Endothelial cell of umbilical vein (primary cell): ENCODE measurements at regions not wholly inside any gene's neighbourhood (a gene's known extent, or its start where the extent isn't known, plus 50 kb on each side); places are given as distances from the start of the nearest gene placed in this dataset.

Experiments used
- BruUV-seq: library from RNA; stranded (reverse); fragments of 400-500 nt; replicated peaks from 2 replicates; lab custom pipeline; 2021; lab: Mats Ljungman, UMichigan
- CTCF ChIA-PET: fragments of 300-600, 350-600 bp; sonication (Branson Sonifier 250); formaldehyde crosslinking; loops from one replicate; lab custom pipeline; 2021; ENCODE audit warnings: antibody characterized with exemption, inconsistent platforms; lab: Charles Lee
- POLR2A ChIA-PET: fragments of 300-600, 350-600 bp; sonication (Branson Sonifier 250); formaldehyde crosslinking; loops from one replicate; lab custom pipeline; 2021; ENCODE audit warnings: antibody characterized with exemption, inconsistent platforms; lab: Charles Lee
- DNase-seq: peaks from one replicate; pipeline ENCODE4 v3.0.0-alpha.2; 2011; ENCODE audit warnings: low read depth, low spot score
- FAIRE-seq: peaks from 2 replicates; lab custom pipeline; 2011; peaks lifted over from hg19 to GRCh38; lab: Jason Lieb, UNC
- H2AFZ ChIP-seq: 2 replicates; pipeline ENCODE4 v1.6.0; 2012; ENCODE audit warnings: low read depth, low read length, control low read depth, inconsistent platforms
- H3K27ac ChIP-seq: 2 replicates; pipeline ENCODE4 v1.5.1; 2011; ENCODE audit warnings: low read depth, mild to moderate bottlenecking, control low read depth, low read length, moderate library complexity; ENCODE audit not compliant: insufficient read depth
- H3K27me3 ChIP-seq, 2 experiments: 2 replicates each; pipeline versions ENCODE4 v1.6.0 to v1.6.1; 2011; ENCODE audit warnings: low read length in 2 of 2, mixed read lengths in 1 of 2; ENCODE audit not compliant: control insufficient read depth in 2 of 2, insufficient read depth in 2 of 2
- H3K36me3 ChIP-seq, 2 experiments: 2 replicates in 1 of 2; 3 replicates in 1 of 2; pipeline ENCODE4 v1.5.1; 2011; ENCODE audit warnings: low read length in 2 of 2, mild to moderate bottlenecking in 1 of 2, moderate library complexity in 1 of 2; ENCODE audit not compliant: control insufficient read depth in 2 of 2, insufficient read depth in 2 of 2; ENCODE audit errors: extremely low read depth in 1 of 2
- H3K4me1 ChIP-seq: 3 replicates; pipeline ENCODE4 v1.5.1; 2011; ENCODE audit warnings: mild to moderate bottlenecking, low read length; ENCODE audit not compliant: control insufficient read depth, insufficient read depth; ENCODE audit errors: extremely low read depth
- H3K4me2 ChIP-seq: 2 replicates; pipeline ENCODE4 v1.6.1; 2011; ENCODE audit warnings: low read length, control low read depth, mixed read lengths; ENCODE audit not compliant: insufficient read depth
- H3K4me3 ChIP-seq, 3 experiments: fragments of 200-600 bp in 1 of 3; sonication (generic), shearing (Covaris generic) in 1 of 3; replicated peaks in 1 of 3; 2 replicates each; pipeline ENCODE4 v1.5.1; 2011 to 2016; ENCODE audit warnings: control low read depth in 3 of 3, low read length in 3 of 3, mild to moderate bottlenecking in 2 of 3, inconsistent platforms in 1 of 3, low read depth in 1 of 3, moderate library complexity in 1 of 3; ENCODE audit not compliant: insufficient read depth in 1 of 3
- H3K79me2 ChIP-seq: 2 replicates; pipeline ENCODE4 v1.6.0; 2012; ENCODE audit warnings: low read length, inconsistent platforms; ENCODE audit not compliant: control insufficient read depth, insufficient read depth
- H3K9ac ChIP-seq: replicated peaks from 2 replicates; pipeline ENCODE3; 2011; ENCODE audit warnings: low read length, control low read depth; ENCODE audit not compliant: insufficient read depth; ENCODE audit errors: extremely low read depth
- H3K9me1 ChIP-seq: replicated peaks from 3 replicates; pipeline ENCODE4 v1.6.0; 2011; ENCODE audit warnings: mild to moderate bottlenecking, low read length; ENCODE audit not compliant: control insufficient read depth, insufficient read depth; ENCODE audit errors: extremely low read depth
- H3K9me3 ChIP-seq: replicated peaks from 2 replicates; pipeline ENCODE4 v1.5.1; 2012; ENCODE audit warnings: low read length, inconsistent platforms; ENCODE audit not compliant: control insufficient read depth, insufficient read depth
- H4K20me1 ChIP-seq: replicated peaks from 2 replicates; pipeline ENCODE3; 2011; ENCODE audit warnings: mild to moderate bottlenecking, low read length; ENCODE audit not compliant: control insufficient read depth, insufficient read depth; ENCODE audit errors: extremely low read depth
- GATA2 ChIP-seq: IDR thresholded peaks from 2 replicates; pipeline ENCODE4 v1.7.0; 2011; ENCODE audit warnings: low read depth, mild to moderate bottlenecking, moderate library complexity, mixed read lengths, low read length; ENCODE audit not compliant: insufficient read length, insufficient read depth
- JUN ChIP-seq: IDR thresholded peaks from 2 replicates; pipeline ENCODE4 v1.6.1; 2011; ENCODE audit warnings: borderline replicate concordance, low read depth; ENCODE audit not compliant: insufficient read length, insufficient read depth
- MYC ChIP-seq: IDR thresholded peaks from one replicate; pipeline ENCODE4 v1.6.1; 2011; ENCODE audit warnings: mild to moderate bottlenecking, low read depth, low read length
- dilution Hi-C: fragments of 300-500 bp; cut with MboI; formaldehyde crosslinking; loops from one replicate; pipeline ENCODE4 v1.15.0; 2019; ENCODE audit warnings: low sequenced_read_pairs; ENCODE audit not compliant: extremely low pct_ligation_motif_present
- intact Hi-C: fragments of 100-400 bp; cut with micrococcal nuclease; formaldehyde crosslinking; loops from one replicate; pipeline ENCODE4 v1.10.0; 2022
- TF ChIP-seq, protein P1 (sequence below), 2 donors: IDR thresholded peaks; 1 replicate in 1 of 2; 2 replicates in 1 of 2; pipeline ENCODE4 v1.5.1; 2011; ENCODE audit warnings: low read length in 2 of 2, mild to moderate bottlenecking in 2 of 2, moderate library complexity in 2 of 2, control low read depth in 1 of 2, inconsistent platforms in 1 of 2, low read depth in 1 of 2; ENCODE audit not compliant: insufficient read depth in 1 of 2; ENCODE audit errors: extremely low read depth in 1 of 2
- TF ChIP-seq, protein P2 (sequence below): IDR thresholded peaks from 2 replicates; pipeline ENCODE4 v1.6.1; 2011; ENCODE audit not compliant: insufficient read depth, insufficient read length

DNA sequence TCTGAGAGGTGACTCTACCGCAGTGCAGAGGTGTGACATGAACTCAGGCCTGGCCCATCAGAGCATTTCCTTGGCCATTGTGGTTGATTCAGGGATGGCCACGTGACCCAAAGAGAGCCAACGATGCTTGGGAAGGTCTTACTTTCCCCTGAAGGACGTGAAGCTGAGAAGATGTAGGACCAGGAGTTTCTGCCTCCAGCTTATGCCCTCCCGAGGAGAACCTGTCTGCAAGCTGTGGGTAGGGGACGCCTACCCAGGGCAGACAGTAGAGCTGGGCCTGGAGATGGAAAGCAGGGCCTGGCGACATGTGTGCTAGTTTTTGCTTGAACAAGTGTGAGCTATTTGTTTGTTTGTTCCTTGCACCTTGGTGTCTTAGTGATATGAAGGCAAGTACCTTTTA is 89.4 kb downstream of the RPLP1 start:
- no peak for FAIRE-seq
- no peak for TF ChIP-seq MYC
- TF ChIP-seq, protein P1, sequence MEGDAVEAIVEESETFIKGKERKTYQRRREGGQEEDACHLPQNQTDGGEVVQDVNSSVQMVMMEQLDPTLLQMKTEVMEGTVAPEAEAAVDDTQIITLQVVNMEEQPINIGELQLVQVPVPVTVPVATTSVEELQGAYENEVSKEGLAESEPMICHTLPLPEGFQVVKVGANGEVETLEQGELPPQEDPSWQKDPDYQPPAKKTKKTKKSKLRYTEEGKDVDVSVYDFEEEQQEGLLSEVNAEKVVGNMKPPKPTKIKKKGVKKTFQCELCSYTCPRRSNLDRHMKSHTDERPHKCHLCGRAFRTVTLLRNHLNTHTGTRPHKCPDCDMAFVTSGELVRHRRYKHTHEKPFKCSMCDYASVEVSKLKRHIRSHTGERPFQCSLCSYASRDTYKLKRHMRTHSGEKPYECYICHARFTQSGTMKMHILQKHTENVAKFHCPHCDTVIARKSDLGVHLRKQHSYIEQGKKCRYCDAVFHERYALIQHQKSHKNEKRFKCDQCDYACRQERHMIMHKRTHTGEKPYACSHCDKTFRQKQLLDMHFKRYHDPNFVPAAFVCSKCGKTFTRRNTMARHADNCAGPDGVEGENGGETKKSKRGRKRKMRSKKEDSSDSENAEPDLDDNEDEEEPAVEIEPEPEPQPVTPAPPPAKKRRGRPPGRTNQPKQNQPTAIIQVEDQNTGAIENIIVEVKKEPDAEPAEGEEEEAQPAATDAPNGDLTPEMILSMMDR (IDR thresholded peaks at IDR 0.05; ENCODE audit: extremely low read depth in 1 of 2, insufficient read depth in 1 of 2, low read depth in 1 of 2, low read length in 2 of 2), result no peak
- TF ChIP-seq, protein P2, sequence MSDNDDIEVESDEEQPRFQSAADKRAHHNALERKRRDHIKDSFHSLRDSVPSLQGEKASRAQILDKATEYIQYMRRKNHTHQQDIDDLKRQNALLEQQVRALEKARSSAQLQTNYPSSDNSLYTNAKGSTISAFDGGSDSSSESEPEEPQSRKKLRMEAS, result no peak
- no peak for TF ChIP-seq JUN
- no peak for TF ChIP-seq GATA2

More for the DNA sequence above, 89.4 kb downstream of the RPLP1 start:
- H3K9me3 ChIP-seq, result no peaks in the 10 kb centered on the region
- dilution Hi-C loops (no loop called here), intact Hi-C loops (no loop called here)
- H4K20me1 ChIP-seq, result no peaks in the 10 kb centered on the region
- BruUV-seq, result no TSS peak
- ChIA-PET CTCF (no interaction called here), POLR2A (interaction anchor here (1.7 kb wide), 1 partner anchor 15 kb away, joined by 4 read pairs; no protein-coding TSS in a partner anchor)
- no peak overlapping the region for H3K4me2 ChIP-seq
- no peaks in the 10 kb centered on the region for H3K36me3 ChIP-seq
- H2AFZ ChIP-seq, result no peak overlapping the region
- no peaks in the 10 kb centered on the region for H3K79me2 ChIP-seq
- H3K27ac ChIP-seq, result no peak overlapping the region
- H3K9me1 ChIP-seq, result no peaks in the 10 kb centered on the region
- H3K4me1 ChIP-seq, result no peaks in the 10 kb centered on the region
- H3K4me3 ChIP-seq, result no peak overlapping the region
- DNase-seq, result no peak
- no peak overlapping the region for H3K9ac ChIP-seq
- no peaks in the 10 kb centered on the region for H3K27me3 ChIP-seq
